ENCODE measurements at regions not wholly inside any gene's neighbourhood (a gene's known extent, or its start where the extent isn't known, plus 50 kb on each side); places are given as distances from the start of the nearest gene placed in this dataset.

DNA sequence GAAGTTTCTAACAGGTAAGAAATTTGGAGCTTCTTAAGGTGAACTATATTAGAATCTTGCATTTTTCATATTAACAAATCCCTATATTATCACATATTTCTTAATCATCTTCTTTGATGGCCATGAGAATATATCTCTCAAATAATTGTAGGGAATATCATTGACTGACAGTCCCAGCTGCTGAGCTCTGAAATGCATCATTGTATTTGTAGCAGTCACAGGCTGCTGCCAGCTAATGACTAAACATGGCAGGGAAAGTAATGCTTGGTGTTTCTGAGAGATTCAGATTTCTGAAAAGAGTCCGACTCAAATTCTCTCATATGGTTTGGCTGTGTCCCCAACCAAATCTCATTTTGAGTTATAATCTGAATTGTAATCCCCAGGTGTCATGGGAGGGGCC lies 171.9 kb downstream of the TRAM1L1 start:
- ATAC-seq (no peak), DNase-seq (no peak)
- Mint-ChIP-seq H3K36me3 (ENCODE audit: low read depth) (no peaks in the 10 kb centered on the region), H3K4me1 (no peaks in the 10 kb centered on the region), H3K27ac (no peak overlapping the region), H3K27me3 (no peaks in the 10 kb centered on the region), H3K4me3 (no peak overlapping the region)
- H3K9me3 ChIP-seq (ENCODE audit: control insufficient read depth, low read length, poor library complexity, severe bottlenecking), result no peaks in the 10 kb centered on the region

DNA sequence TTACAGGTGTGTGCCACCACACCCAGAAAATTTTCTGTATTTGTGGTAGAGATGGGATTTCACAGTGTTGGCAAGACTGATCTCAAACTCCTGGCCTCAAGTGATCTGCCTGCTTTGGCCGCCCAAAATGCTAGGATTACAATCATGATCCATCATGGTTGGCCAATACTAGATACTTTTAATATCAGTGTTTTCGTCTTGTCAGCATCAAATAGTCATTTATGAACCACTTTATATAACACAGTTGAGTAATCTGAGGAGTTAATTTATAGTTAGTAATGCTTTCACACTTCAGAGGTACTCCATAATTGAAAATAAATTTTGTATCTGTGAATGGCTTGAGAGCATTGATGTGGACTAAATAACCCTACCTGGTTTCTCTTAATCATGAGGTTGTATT lies 178.6 kb downstream of the TRAM1L1 start:
- Mint-ChIP-seq H3K36me3 (ENCODE audit: low read depth) (no peaks in the 10 kb centered on the region), H3K4me1 (no peaks in the 10 kb centered on the region), H3K27me3 (no peaks in the 10 kb centered on the region), H3K27ac (no peak overlapping the region), H3K4me3 (no peak overlapping the region)
- ATAC-seq (no peak), DNase-seq (no peak)
- H3K9me3 ChIP-seq (ENCODE audit: control insufficient read depth, low read length, poor library complexity, severe bottlenecking), result no peaks in the 10 kb centered on the region

DNA sequence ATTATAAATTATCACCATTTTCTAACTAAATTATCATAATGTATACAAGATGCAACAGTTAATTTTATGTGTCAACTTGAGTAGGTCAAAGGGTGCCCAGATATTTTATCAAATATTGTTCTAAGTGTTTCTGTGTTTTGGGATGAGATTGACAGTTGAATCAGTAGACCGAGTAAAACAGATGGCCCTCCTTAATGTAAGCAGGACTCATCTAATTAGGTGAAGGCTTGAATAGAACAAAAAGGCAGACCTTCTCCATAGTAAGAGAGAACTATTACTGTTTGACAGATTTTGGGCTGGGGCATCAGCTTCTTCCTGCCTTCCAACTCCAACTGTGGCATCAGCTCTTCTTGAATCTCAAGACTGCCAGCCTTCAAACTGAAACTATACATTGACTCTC lies 185.8 kb downstream of the TRAM1L1 start:
- H3K27me3 Mint-ChIP-seq, result no peaks in the 10 kb centered on the region
- DNase-seq, result no peak
- ATAC-seq, result no peak
- no peaks in the 10 kb centered on the region for H3K9me3 ChIP-seq (ENCODE audit: control insufficient read depth, low read length, poor library complexity, severe bottlenecking)
- no peak overlapping the region for H3K4me3 Mint-ChIP-seq
- no peaks in the 10 kb centered on the region for H3K4me1 Mint-ChIP-seq
- H3K27ac Mint-ChIP-seq, result no peak overlapping the region
- H3K36me3 Mint-ChIP-seq (ENCODE audit: low read depth), result no peaks in the 10 kb centered on the region

DNA sequence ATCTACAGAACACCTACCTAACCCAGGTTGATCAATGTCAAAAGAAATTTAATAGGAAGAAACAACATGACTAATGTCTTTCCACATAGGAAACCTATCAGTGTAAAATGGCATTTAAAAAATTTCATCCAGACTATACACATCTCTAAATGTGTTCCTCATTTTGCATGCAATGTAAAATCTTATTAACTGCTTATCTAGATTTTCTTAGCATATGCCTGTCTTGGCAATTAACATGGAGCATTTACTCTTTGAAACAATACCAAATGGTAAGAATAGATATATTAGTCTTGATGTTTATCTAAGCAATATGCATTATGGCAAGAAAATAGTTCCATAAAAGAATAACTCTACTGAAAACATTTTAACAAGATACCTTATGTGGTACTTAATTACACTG lies 199.8 kb downstream of the TRAM1L1 start:
- Mint-ChIP-seq H3K27ac (no peak overlapping the region), H3K36me3 (ENCODE audit: low read depth) (no peaks in the 10 kb centered on the region), H3K4me1 (no peaks in the 10 kb centered on the region), H3K4me3 (no peak overlapping the region), H3K27me3 (no peaks in the 10 kb centered on the region)
- ATAC-seq (no peak), DNase-seq (no peak)
- no peaks in the 10 kb centered on the region for H3K9me3 ChIP-seq (ENCODE audit: control insufficient read depth, low read length, poor library complexity, severe bottlenecking)

DNA sequence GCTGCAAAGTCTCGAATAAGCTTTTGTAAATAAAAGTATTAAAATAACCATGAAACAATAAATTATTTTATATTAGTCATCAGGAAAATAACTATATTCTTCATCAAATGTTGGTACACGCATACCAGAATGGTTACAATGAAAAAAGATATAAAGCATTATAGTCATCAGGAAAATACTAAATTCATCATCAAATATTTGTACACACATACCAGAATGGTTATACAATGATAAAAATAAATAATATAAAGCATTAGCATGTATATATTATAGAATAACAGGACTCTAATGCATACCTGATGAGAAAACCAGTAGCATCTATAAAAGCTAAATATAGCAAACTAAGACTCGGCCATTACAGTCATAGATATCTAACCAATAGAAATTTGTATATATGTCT lies 202.9 kb downstream of the TRAM1L1 start:
- ATAC-seq, result no peak
- Mint-ChIP-seq H3K36me3 (ENCODE audit: low read depth) (no peaks in the 10 kb centered on the region), H3K4me1 (no peaks in the 10 kb centered on the region), H3K27me3 (no peaks in the 10 kb centered on the region), H3K4me3 (no peak overlapping the region), H3K27ac (no peak overlapping the region)
- no peak for DNase-seq
- no peaks in the 10 kb centered on the region for H3K9me3 ChIP-seq (ENCODE audit: control insufficient read depth, low read length, poor library complexity, severe bottlenecking)

DNA sequence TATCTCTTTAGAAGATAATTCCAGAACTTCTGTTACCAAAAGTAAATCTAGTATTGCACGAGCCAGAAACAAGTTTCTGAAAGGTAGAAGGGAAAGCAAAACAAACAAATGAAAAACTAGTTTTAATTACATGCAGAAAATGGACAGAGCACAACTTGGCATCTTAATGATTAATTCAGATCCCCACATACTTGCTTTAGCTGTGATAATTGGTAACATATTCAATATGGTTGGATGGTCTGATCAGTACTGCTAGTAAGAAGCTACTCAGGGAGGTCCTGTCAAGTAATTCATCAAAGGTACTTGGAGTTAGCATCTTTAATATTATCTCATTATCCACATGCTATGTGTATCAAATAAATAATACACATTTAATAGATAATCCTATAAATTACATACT lies 204.3 kb downstream of the TRAM1L1 start:
- Mint-ChIP-seq H3K36me3 (ENCODE audit: low read depth) (no peaks in the 10 kb centered on the region), H3K27ac (no peak overlapping the region), H3K4me1 (no peaks in the 10 kb centered on the region), H3K4me3 (no peak overlapping the region), H3K27me3 (no peaks in the 10 kb centered on the region)
- no peaks in the 10 kb centered on the region for H3K9me3 ChIP-seq (ENCODE audit: control insufficient read depth, low read length, poor library complexity, severe bottlenecking)
- ATAC-seq (no peak), DNase-seq (no peak)

DNA sequence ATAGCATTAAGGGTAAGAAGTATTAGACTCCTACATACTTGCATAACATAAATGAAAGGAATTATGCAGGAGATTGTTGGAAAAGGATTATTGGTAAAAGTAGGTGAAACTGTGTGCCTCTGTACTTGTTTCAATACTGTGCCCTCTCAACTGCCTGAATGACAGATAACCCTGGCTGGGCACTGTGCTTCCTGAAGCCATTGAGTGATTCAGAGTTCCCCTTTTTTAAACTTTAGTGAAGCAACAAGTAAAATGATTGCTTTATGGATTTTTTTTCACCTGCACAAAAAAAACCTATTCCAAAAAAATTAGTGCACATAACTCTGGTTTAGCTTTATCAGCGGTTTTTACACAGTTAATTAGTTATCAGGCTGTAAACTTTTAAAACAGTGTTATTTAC lies 204.8 kb downstream of the TRAM1L1 start:
- ATAC-seq, result no peak
- H3K9me3 ChIP-seq (ENCODE audit: control insufficient read depth, low read length, poor library complexity, severe bottlenecking), result no peaks in the 10 kb centered on the region
- Mint-ChIP-seq H3K27me3 (no peaks in the 10 kb centered on the region), H3K4me1 (no peaks in the 10 kb centered on the region), H3K4me3 (no peak overlapping the region), H3K27ac (no peak overlapping the region), H3K36me3 (ENCODE audit: low read depth) (no peaks in the 10 kb centered on the region)
- DNase-seq, result no peak

DNA sequence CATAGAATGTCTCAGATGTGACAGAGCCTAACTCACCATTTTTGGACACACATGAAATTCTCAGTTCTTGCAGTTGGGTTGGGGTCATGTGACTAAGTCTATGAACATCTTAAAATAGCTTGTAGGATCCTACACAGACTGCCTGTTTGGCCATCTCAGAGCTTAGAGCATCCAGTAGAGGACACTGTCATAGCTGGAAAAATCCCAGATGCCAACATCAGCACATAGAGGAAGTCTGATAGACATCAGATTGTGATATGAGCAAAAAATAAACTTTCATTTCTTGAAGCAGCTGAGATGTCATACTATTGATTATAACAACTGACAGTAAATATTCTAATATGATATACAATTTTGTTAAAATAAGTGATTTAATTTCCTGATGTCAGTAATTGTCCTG lies 207.1 kb downstream of the TRAM1L1 start:
- ATAC-seq (no peak), DNase-seq (no peak)
- no peaks in the 10 kb centered on the region for H3K9me3 ChIP-seq (ENCODE audit: control insufficient read depth, low read length, poor library complexity, severe bottlenecking)
- Mint-ChIP-seq H3K27me3 (no peaks in the 10 kb centered on the region), H3K36me3 (ENCODE audit: low read depth) (no peaks in the 10 kb centered on the region), H3K27ac (no peak overlapping the region), H3K4me1 (no peaks in the 10 kb centered on the region), H3K4me3 (no peak overlapping the region)

DNA sequence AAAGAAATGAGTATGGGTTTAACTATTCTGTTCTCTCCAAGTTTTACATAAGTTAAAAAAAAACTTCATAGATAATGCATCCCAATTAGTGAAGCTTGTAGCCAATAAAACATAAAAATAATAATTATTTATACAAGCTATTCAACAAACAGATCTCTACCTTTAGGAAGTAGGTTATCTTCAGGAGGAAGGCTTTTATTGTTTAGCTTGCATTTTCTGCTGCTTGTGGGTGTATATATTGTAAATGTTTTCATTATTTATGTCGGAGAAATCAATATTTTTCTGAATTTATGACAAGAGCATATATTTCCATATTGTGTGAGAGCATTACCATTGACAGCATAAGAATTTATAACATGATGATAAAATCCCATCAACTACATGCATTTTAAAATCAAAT lies 208.3 kb downstream of the TRAM1L1 start:
- ATAC-seq, result no peak
- no peaks in the 10 kb centered on the region for H3K27me3 Mint-ChIP-seq
- no peaks in the 10 kb centered on the region for H3K4me1 Mint-ChIP-seq
- H3K9me3 ChIP-seq (ENCODE audit: control insufficient read depth, low read length, poor library complexity, severe bottlenecking), result no peaks in the 10 kb centered on the region
- no peak overlapping the region for H3K27ac Mint-ChIP-seq
- no peak for DNase-seq
- H3K4me3 Mint-ChIP-seq, result no peak overlapping the region
- no peaks in the 10 kb centered on the region for H3K36me3 Mint-ChIP-seq (ENCODE audit: low read depth)

DNA sequence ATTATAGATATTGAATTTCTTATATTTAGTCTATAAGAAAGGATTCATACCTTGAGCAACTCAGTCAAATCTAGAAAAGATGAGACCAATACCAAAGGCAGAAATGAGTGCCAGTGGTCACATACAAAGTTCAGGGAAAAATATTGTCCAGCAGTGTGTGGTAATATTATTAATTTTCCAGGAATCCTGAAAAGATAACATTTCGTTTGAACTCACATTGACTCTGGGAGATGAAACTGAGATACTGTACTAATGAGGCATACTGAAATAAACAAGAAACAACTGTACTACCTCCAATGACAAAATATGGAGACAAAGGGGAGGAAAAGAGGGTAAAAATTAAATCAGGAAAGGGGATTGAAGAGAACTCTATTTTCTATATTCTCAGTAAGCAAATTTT lies 212.4 kb downstream of the TRAM1L1 start:
- Mint-ChIP-seq H3K36me3 (ENCODE audit: low read depth) (no peaks in the 10 kb centered on the region), H3K4me3 (no peak overlapping the region), H3K27ac (no peak overlapping the region), H3K4me1 (no peaks in the 10 kb centered on the region), H3K27me3 (no peaks in the 10 kb centered on the region)
- DNase-seq, result no peak
- ATAC-seq, result no peak
- H3K9me3 ChIP-seq (ENCODE audit: control insufficient read depth, low read length, poor library complexity, severe bottlenecking), result no peaks in the 10 kb centered on the region

DNA sequence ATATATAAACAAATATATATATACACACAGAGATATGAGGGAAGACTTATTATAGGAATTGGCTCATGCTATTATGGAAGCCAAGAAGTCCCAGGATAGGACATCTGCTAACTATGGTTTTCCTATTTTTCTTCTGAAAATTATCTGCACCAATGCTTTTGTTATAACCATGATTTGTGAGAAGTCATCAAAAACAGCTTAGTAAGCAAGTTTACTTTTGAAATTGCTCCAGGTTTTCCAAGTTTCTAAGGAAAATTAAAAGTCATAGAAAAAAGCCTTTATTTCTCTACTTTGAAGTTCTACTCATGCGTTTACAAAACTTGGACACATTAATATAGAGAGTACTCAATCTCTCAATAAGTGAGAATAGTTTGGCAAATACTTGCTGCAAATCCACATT lies 213.1 kb downstream of the TRAM1L1 start:
- H3K27ac Mint-ChIP-seq, result no peak overlapping the region
- no peaks in the 10 kb centered on the region for H3K27me3 Mint-ChIP-seq
- no peaks in the 10 kb centered on the region for H3K9me3 ChIP-seq (ENCODE audit: control insufficient read depth, low read length, poor library complexity, severe bottlenecking)
- no peak for DNase-seq
- H3K4me1 Mint-ChIP-seq, result no peaks in the 10 kb centered on the region
- H3K36me3 Mint-ChIP-seq (ENCODE audit: low read depth), result no peaks in the 10 kb centered on the region
- no peak for ATAC-seq
- no peak overlapping the region for H3K4me3 Mint-ChIP-seq

DNA sequence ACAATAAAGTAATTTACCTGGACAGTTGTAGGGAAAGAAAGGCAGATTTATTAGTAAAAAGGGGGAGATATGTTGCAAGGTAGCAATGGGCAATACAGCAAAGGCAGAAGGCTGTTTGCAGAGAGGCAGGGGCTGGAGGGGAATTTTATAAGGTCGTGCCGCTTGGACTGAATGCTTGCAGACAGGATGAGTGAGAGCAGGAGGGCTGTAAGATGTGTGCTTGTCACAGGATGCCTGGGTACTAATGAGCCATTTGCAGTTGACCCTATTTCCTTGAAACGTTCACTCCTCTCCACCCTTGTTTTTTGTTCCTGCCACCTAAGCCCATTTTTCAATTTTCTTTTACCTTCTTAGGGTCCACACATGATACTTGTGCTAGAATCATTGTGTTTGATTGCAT lies 214.7 kb downstream of the TRAM1L1 start:
- Mint-ChIP-seq H3K36me3 (ENCODE audit: low read depth) (no peaks in the 10 kb centered on the region), H3K27ac (no peak overlapping the region), H3K27me3 (no peaks in the 10 kb centered on the region), H3K4me1 (no peaks in the 10 kb centered on the region), H3K4me3 (no peak overlapping the region)
- no peaks in the 10 kb centered on the region for H3K9me3 ChIP-seq (ENCODE audit: control insufficient read depth, low read length, poor library complexity, severe bottlenecking)
- DNase-seq, result no peak
- no peak for ATAC-seq

DNA sequence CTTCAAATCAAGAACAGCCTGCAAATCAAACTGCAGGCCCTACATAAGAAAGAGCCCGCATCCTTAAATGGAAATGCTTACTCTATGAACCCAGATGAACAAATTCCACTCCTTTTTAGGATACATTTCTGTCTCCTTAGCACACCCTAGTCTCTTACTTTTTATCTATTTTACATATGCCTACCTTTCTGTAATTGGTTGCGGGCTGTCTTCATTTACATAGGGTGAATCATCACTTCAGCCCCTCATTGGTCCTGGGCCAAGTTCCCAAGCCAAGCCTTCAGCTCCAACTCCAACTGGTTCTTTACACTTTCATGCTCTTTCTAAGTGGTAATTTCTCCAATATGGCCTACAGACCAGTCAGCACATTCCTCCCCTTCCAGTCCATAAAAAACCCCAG lies 219.3 kb downstream of the TRAM1L1 start:
- Mint-ChIP-seq H3K36me3 (ENCODE audit: low read depth) (no peaks in the 10 kb centered on the region), H3K4me1 (no peaks in the 10 kb centered on the region), H3K4me3 (no peak overlapping the region), H3K27me3 (no peaks in the 10 kb centered on the region), H3K27ac (no peak overlapping the region)
- ATAC-seq, result no peak
- H3K9me3 ChIP-seq (ENCODE audit: control insufficient read depth, low read length, poor library complexity, severe bottlenecking), result no peaks in the 10 kb centered on the region
- DNase-seq, result no peak

DNA sequence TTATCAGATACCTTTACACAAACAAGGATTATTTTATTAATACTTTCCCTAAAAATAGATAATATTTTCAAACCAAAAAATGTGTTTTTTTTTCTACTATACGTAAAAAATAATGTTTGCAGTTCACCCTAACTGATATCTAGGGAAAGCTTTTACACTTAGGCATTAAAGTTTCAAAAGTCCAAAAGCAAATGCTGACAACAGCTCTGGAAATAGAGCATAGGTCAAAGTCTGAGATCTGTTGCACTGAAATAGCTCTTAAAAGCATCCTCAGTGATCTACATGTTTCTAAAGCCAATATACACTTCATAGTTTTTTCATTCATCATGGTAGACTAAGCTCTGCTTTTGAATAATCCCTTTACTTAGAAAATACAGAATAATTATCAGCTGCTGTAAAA lies 222.8 kb downstream of the TRAM1L1 start:
- DNase-seq, result no peak
- H3K4me1 Mint-ChIP-seq, result no peaks in the 10 kb centered on the region
- H3K4me3 Mint-ChIP-seq, result no peak overlapping the region
- no peak for ATAC-seq
- no peaks in the 10 kb centered on the region for H3K9me3 ChIP-seq (ENCODE audit: control insufficient read depth, low read length, poor library complexity, severe bottlenecking)
- H3K27me3 Mint-ChIP-seq, result no peaks in the 10 kb centered on the region
- H3K27ac Mint-ChIP-seq, result no peak overlapping the region
- H3K36me3 Mint-ChIP-seq (ENCODE audit: low read depth), result no peaks in the 10 kb centered on the region

DNA sequence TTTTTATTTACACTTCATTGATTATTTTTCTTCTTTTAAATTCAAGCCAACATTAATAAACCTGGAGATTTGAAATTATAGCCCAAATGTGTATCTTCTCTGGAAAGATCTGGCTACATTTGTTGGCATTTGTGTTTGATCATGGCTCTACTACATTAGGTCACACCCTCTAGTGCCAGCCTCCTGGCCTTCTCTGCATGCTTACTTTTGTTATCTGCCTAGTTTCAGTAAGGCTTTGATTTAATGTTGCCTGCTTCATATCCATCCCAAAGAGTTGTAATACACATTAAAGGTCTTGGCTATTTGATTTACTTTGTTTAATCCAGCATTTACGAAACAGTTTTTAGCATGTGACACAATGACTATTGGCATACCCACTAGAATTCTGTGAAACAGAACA lies 224.5 kb downstream of the TRAM1L1 start:
- Mint-ChIP-seq H3K4me3 (no peak overlapping the region), H3K4me1 (no peaks in the 10 kb centered on the region), H3K36me3 (ENCODE audit: low read depth) (no peaks in the 10 kb centered on the region), H3K27ac (no peak overlapping the region), H3K27me3 (no peaks in the 10 kb centered on the region)
- no peaks in the 10 kb centered on the region for H3K9me3 ChIP-seq (ENCODE audit: control insufficient read depth, low read length, poor library complexity, severe bottlenecking)
- no peak for DNase-seq
- ATAC-seq, result no peak

Measured in T-helper 17 cell (primary cell).